ENCODE measurements at regions not wholly inside any gene's neighbourhood (a gene's known extent, or its start where the extent isn't known, plus 50 kb on each side); places are given as distances from the start of the nearest gene placed in this dataset.

- TF ChIP-seq MYC (IDR thresholded peaks at IDR 0.05; ENCODE audit: low read depth, low read length) (no peak), CTCF (IDR thresholded peaks at IDR 0.05; ENCODE audit: low read depth, low read length) (no peak), MAX (IDR thresholded peaks at IDR 0.05; ENCODE audit: low read depth, low read length) (no peak), POLR2A (IDR thresholded peaks at IDR 0.05; ENCODE audit: extremely low read depth, insufficient read length) (no peak)
- no peak overlapping the region for H3K4me3 ChIP-seq (ENCODE audit: low read depth, low read length)
- no peak for DNase-seq (ENCODE audit: low read depth)
These were observed 533.7 kb downstream of the BCKDHB start for GRCh38 chr6:80640176-80640575.

GRCh38 chr6:80639181-80639629, 532.7 kb downstream of the BCKDHB start:
- no peak overlapping the region for H3K4me3 ChIP-seq (ENCODE audit: low read depth, low read length)
- TF ChIP-seq MAX (IDR thresholded peaks at IDR 0.05; ENCODE audit: low read depth, low read length) (no peak), POLR2A (IDR thresholded peaks at IDR 0.05; ENCODE audit: extremely low read depth, insufficient read length) (no peak), CTCF (IDR thresholded peaks at IDR 0.05; ENCODE audit: low read depth, low read length) (no peak), MYC (IDR thresholded peaks at IDR 0.05; ENCODE audit: low read depth, low read length) (no peak)
- DNase-seq (ENCODE audit: low read depth) = no peak

- H3K4me3 ChIP-seq (ENCODE audit: low read depth, low read length) = no peak overlapping the region
- TF ChIP-seq CTCF (IDR thresholded peaks at IDR 0.05; ENCODE audit: low read depth, low read length) (no peak), MAX (IDR thresholded peaks at IDR 0.05; ENCODE audit: low read depth, low read length) (no peak), MYC (IDR thresholded peaks at IDR 0.05; ENCODE audit: low read depth, low read length) (no peak), POLR2A (IDR thresholded peaks at IDR 0.05; ENCODE audit: extremely low read depth, insufficient read length) (no peak)
- peak; percentile 81 for DNase-seq (ENCODE audit: low read depth)
These were observed 532.0 kb downstream of the BCKDHB start for GRCh38 chr6:80638213-80639055.

GRCh38 chr6:80637312-80637711, 530.8 kb downstream of the BCKDHB start:
- no peak for TF ChIP-seq CTCF (IDR thresholded peaks at IDR 0.05; ENCODE audit: low read depth, low read length)
- TF ChIP-seq POLR2A (IDR thresholded peaks at IDR 0.05; ENCODE audit: extremely low read depth, insufficient read length) = no peak
- TF ChIP-seq MYC (IDR thresholded peaks at IDR 0.05; ENCODE audit: low read depth, low read length) = no peak
- TF ChIP-seq MAX (IDR thresholded peaks at IDR 0.05; ENCODE audit: low read depth, low read length) = no peak
- no peak overlapping the region for H3K4me3 ChIP-seq (ENCODE audit: low read depth, low read length)
- peak; percentile 81 for DNase-seq (ENCODE audit: low read depth)

- no peak for TF ChIP-seq MYC (IDR thresholded peaks at IDR 0.05; ENCODE audit: low read depth, low read length)
- TF ChIP-seq POLR2A (IDR thresholded peaks at IDR 0.05; ENCODE audit: extremely low read depth, insufficient read length) = no peak
- no peak for TF ChIP-seq CTCF (IDR thresholded peaks at IDR 0.05; ENCODE audit: low read depth, low read length)
- TF ChIP-seq MAX (IDR thresholded peaks at IDR 0.05; ENCODE audit: low read depth, low read length) = no peak
- no peak overlapping the region for H3K4me3 ChIP-seq (ENCODE audit: low read depth, low read length)
- no peak for DNase-seq (ENCODE audit: low read depth)
These were observed 530.2 kb downstream of the BCKDHB start for GRCh38 chr6:80636689-80637088.

Data from NB4 (cell line).